Panc1 (cell line): ENCODE measurements at regions not wholly inside any gene's neighbourhood (a gene's known extent, or its start where the extent isn't known, plus 50 kb on each side); places are given as distances from the start of the nearest gene placed in this dataset.

Source experiments
- ATAC-seq: fragments of 200-7000 bp; cut with Tn5 transposase; 2 replicates; pipeline ENCODE4 v1.9.1; 2020; ENCODE audit warnings: mild to moderate bottlenecking, moderate library complexity
- BruUV-seq: library from RNA; stranded (reverse); fragments of 400-500 nt; replicated peaks from 2 replicates; lab custom pipeline; 2021; lab: Mats Ljungman, UMichigan
- CTCF ChIA-PET: fragments of 300-600 bp; sonication (Branson Sonifier 250); formaldehyde crosslinking; loops from one replicate; lab custom pipeline; 2022; ENCODE audit warnings: antibody characterized with exemption; lab: Charles Lee
- POLR2A ChIA-PET: fragments of 300-600 bp; sonication (Branson Sonifier 250); formaldehyde crosslinking; loops from one replicate; lab custom pipeline; 2022; ENCODE audit warnings: antibody characterized with exemption; lab: Charles Lee
- DNase-seq: peaks from one replicate; pipeline ENCODE4 v3.0.0-alpha.2; 2010; ENCODE audit warnings: low read depth, low spot score
- H3K27ac ChIP-seq: 2 replicates; pipeline ENCODE4 v1.5.1; 2011; ENCODE audit warnings: mild to moderate bottlenecking, low read length, inconsistent platforms
- H3K27me3 ChIP-seq: fragments of 200-500 bp; sonication (Bioruptor generic); 2 replicates; pipeline ENCODE4 v1.6.0; 2014; ENCODE audit warnings: low read length, inconsistent platforms; ENCODE audit not compliant: control insufficient read depth, insufficient read depth
- H3K36me3 ChIP-seq: fragments of 200-500 bp; sonication (Bioruptor generic); 2 replicates; pipeline ENCODE4 v1.5.1; 2014; ENCODE audit warnings: inconsistent platforms, mild to moderate bottlenecking, low read length, moderate library complexity; ENCODE audit not compliant: control insufficient read depth, insufficient read depth
- H3K4me1 ChIP-seq: 2 replicates; pipeline ENCODE4 v1.5.1; 2011; ENCODE audit warnings: inconsistent platforms, mild to moderate bottlenecking, low read length, moderate library complexity; ENCODE audit not compliant: control insufficient read depth, insufficient read depth
- H3K4me3 ChIP-seq, 2 experiments: 2 replicates each; pipeline ENCODE4 v1.5.1; 2011 to 2012; ENCODE audit warnings: low read depth in 2 of 2, low read length in 2 of 2, mild to moderate bottlenecking in 2 of 2, inconsistent platforms in 1 of 2, moderate library complexity in 1 of 2
- H3K9me3 ChIP-seq: fragments of 200-500 bp; sonication (Bioruptor generic); 2 replicates; pipeline ENCODE4 v1.5.1; 2014; ENCODE audit warnings: low read depth, mild to moderate bottlenecking, inconsistent platforms, low read length, moderate library complexity; ENCODE audit not compliant: control insufficient read depth, insufficient read depth
- POLR2AphosphoS5 ChIP-seq: IDR thresholded peaks from 2 replicates; pipeline ENCODE4 v1.6.1; 2012; ENCODE audit warnings: mild to moderate bottlenecking, low read depth, low read length, moderate library complexity
- SIN3A ChIP-seq: IDR thresholded peaks from 2 replicates; pipeline ENCODE4 v1.6.1; 2012; ENCODE audit warnings: low read depth, mild to moderate bottlenecking, low read length, moderate library complexity, borderline replicate concordance; ENCODE audit not compliant: insufficient read depth
- TCF7L2 ChIP-seq: IDR thresholded peaks from 2 replicates; pipeline ENCODE4 v1.6.1; 2011; ENCODE audit warnings: mild to moderate bottlenecking, low read depth, low read length, inconsistent platforms
- in situ Hi-C: cut with HindIII; loops from 2 replicates; pipeline ENCODE4 v1.10.0; 2016; ENCODE audit warnings: low sequenced_read_pairs, low pct_unique_long_range_greater_than_20kb
- intact Hi-C: fragments of 100-400 bp; cut with micrococcal nuclease; formaldehyde crosslinking; loops from one replicate; pipeline ENCODE4 v1.10.0; 2022; ENCODE audit not compliant: unreplicated experiment
- TF ChIP-seq, protein P1 (sequence below), 2 experiments: IDR thresholded peaks; 2 replicates each; pipeline ENCODE4 v1.6.1; 2011 to 2012; ENCODE audit warnings: low read depth in 2 of 2, control low read depth in 1 of 2, low read length in 1 of 2, mild to moderate bottlenecking in 1 of 2, moderate library complexity in 1 of 2; ENCODE audit not compliant: insufficient read depth in 1 of 2
- TF ChIP-seq, protein P2 (sequence below): fragments of 450-650 bp; IDR thresholded peaks from 2 replicates; pipeline ENCODE4 v1.5.1; 2017; ENCODE audit warnings: mild to moderate bottlenecking

DNA sequence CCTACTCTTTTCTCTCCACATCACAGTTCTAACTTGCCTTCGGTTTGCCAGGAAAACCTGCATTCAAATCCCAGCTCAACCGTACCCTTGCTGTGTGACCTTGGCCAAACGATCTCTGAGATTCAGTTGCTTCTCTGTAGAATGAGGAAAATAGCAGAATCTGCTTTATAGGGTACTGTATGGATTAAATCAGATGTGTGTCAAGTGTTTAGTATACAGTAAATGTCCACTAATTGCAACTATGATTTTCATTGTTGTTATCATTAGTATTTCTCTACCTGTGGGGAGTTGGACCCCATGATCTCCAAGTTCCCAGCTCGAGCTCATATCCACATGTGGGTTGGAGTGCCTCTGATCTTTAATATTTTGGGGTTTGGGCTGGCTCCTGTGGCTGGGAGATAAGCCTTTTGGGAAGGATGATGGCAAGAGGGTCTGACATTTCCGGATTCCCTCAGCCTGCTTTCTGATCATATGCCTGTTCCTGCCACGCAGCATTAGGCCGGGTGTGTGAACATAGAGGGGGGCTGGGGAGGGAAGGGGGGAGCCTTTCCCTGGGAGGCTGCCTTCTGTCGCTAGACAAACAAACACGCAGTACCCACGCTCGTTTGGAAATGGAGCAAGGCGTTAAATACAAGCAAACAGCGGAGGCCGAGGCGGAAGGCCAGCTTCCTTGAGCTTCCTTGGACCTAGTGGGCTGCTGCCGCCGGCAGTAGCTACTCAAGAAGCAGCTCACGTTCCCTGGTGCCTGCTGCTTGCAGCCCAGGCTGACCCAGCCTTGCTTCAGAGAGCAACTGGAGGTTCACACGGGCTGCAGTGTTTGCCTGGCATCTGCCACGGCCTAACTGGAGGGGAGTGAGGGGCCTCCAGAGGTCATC, 213.5 kb upstream of the LHX5 start (continued):
- TF ChIP-seq TCF7L2, result no peak

DNA sequence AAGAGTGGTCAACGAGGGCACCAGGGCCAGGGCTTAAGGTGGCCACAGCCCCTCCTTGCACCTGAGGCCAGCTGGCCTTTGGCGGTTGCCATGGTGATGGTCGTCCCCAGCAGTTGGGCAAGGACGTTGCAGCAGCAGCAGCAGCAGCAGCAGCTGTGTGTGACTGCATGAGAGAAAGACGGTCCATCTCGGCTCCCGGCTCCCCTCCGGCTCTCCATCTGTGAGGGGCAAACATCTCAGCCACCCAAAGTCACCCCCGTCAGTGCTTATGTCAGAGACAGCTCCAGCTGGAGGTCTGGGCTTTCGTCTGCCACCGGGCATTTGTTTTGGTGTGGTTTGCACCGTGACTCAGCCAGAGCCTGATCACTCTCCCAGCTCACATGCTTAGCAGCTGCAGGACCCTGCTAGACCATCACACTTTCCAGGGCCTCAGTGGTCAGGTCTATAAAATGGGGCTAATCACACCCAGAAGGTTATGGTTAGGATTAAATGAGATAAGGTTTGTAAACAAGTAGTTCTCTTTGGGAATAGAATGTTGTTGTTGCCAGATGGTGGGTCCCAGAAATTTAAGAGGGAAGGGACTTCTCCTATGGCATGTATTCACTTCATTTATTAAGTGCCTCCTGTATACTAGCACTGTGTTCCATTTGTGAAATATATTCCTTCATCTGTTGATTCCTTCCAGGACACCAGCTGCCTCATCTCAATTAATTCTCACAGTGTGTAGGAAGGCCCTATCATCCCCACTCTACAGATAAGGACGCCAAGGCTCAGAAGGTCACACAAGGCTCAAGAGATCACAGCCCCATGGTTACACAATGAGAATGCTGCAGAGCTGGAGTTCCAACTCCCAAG, 212.6 kb upstream of the LHX5 start:
- H3K9me3 ChIP-seq, result no peaks in the 10 kb centered on the region
- TF ChIP-seq SIN3A, result no peak
- TF ChIP-seq POLR2AphosphoS5, result no peak
- TF ChIP-seq, protein P1, sequence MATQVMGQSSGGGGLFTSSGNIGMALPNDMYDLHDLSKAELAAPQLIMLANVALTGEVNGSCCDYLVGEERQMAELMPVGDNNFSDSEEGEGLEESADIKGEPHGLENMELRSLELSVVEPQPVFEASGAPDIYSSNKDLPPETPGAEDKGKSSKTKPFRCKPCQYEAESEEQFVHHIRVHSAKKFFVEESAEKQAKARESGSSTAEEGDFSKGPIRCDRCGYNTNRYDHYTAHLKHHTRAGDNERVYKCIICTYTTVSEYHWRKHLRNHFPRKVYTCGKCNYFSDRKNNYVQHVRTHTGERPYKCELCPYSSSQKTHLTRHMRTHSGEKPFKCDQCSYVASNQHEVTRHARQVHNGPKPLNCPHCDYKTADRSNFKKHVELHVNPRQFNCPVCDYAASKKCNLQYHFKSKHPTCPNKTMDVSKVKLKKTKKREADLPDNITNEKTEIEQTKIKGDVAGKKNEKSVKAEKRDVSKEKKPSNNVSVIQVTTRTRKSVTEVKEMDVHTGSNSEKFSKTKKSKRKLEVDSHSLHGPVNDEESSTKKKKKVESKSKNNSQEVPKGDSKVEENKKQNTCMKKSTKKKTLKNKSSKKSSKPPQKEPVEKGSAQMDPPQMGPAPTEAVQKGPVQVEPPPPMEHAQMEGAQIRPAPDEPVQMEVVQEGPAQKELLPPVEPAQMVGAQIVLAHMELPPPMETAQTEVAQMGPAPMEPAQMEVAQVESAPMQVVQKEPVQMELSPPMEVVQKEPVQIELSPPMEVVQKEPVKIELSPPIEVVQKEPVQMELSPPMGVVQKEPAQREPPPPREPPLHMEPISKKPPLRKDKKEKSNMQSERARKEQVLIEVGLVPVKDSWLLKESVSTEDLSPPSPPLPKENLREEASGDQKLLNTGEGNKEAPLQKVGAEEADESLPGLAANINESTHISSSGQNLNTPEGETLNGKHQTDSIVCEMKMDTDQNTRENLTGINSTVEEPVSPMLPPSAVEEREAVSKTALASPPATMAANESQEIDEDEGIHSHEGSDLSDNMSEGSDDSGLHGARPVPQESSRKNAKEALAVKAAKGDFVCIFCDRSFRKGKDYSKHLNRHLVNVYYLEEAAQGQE (IDR thresholded peaks at IDR 0.05; ENCODE audit: insufficient read depth in 1 of 2, low read depth in 2 of 2, low read length in 1 of 2), result no peak
- TF ChIP-seq, protein P2, sequence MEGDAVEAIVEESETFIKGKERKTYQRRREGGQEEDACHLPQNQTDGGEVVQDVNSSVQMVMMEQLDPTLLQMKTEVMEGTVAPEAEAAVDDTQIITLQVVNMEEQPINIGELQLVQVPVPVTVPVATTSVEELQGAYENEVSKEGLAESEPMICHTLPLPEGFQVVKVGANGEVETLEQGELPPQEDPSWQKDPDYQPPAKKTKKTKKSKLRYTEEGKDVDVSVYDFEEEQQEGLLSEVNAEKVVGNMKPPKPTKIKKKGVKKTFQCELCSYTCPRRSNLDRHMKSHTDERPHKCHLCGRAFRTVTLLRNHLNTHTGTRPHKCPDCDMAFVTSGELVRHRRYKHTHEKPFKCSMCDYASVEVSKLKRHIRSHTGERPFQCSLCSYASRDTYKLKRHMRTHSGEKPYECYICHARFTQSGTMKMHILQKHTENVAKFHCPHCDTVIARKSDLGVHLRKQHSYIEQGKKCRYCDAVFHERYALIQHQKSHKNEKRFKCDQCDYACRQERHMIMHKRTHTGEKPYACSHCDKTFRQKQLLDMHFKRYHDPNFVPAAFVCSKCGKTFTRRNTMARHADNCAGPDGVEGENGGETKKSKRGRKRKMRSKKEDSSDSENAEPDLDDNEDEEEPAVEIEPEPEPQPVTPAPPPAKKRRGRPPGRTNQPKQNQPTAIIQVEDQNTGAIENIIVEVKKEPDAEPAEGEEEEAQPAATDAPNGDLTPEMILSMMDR, result no peak
- TF ChIP-seq TCF7L2, result no peak
- ChIA-PET CTCF (no interaction called here), POLR2A (no interaction called here)
- intact Hi-C loops, result no loop called here
- no peaks in the 10 kb centered on the region; the same call in 1 of the 2 replicates for H3K27me3 ChIP-seq
- no peaks in the 10 kb centered on the region for H3K4me1 ChIP-seq
- H3K27ac ChIP-seq, result no peak overlapping the region
- no peak for DNase-seq
- 0 out of 2 replicates have a peak, but pooled peaks have one; percentile 37 for ATAC-seq
- no peak overlapping the region for H3K4me3 ChIP-seq
- no peaks in the 10 kb centered on the region for H3K36me3 ChIP-seq
- no TSS peak for BruUV-seq
- in situ Hi-C loops, result no loop called here

DNA sequence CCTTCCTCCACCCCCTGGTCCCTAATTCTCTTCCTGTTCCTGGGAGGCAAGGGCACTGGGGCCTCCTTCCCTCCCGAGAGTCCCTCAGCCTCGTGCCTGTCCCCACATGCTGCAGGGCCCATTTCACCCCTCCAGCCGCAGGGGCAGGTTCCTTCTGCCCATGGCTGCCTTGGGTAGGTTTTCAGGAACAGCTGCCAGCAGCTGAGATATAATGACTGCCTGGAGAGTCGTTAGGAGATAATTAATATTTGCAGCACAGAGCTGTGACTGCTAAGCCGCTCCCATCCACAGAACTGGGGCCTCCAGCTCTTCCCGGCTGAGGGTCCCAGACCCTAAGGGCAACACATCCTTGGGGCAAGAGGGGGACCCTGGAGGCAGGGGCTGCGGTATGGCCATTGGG, 211.9 kb upstream of the LHX5 start:
- TF ChIP-seq, protein P2, result no peak
- TF ChIP-seq POLR2AphosphoS5, result no peak
- TF ChIP-seq, protein P1 (IDR thresholded peaks at IDR 0.05; ENCODE audit: insufficient read depth in 1 of 2, low read depth in 2 of 2, low read length in 1 of 2), result no peak
- TF ChIP-seq TCF7L2, result no peak
- no peak for TF ChIP-seq SIN3A
- no TSS peak for BruUV-seq
- H3K36me3 ChIP-seq, result no peaks in the 10 kb centered on the region
- H3K4me3 ChIP-seq, result no peak overlapping the region
- H3K4me1 ChIP-seq, result no peaks in the 10 kb centered on the region
- CTCF ChIA-PET, result no interaction called here
- ATAC-seq (no peak), DNase-seq (no peak)
- in situ Hi-C loops, result no loop called here
- H3K27me3 ChIP-seq, result no peaks in the 10 kb centered on the region; the same call in 1 of the 2 replicates
- POLR2A ChIA-PET, result no interaction called here
- intact Hi-C loops, result no loop called here
- no peaks in the 10 kb centered on the region for H3K9me3 ChIP-seq
- H3K27ac ChIP-seq, result no peak overlapping the region
